Progenitor cell of endocrine pancreas (in vitro differentiated cells): ENCODE measurements at regions not wholly inside any gene's neighbourhood (a gene's known extent, or its start where the extent isn't known, plus 50 kb on each side); places are given as distances from the start of the nearest gene placed in this dataset.

ENCODE experiments used
- DNase-seq: peaks from one replicate; pipeline ENCODE4 v3.0.0; 2021; ENCODE audit warnings: low spot score; ENCODE audit not compliant: unreplicated experiment
- H3K27ac Mint-ChIP-seq: 2 replicates; pipeline ENCODE4 v1.8.0; 2021; ENCODE audit warnings: mild to moderate bottlenecking, moderate library complexity, mixed read lengths
- H3K27me3 Mint-ChIP-seq: 2 replicates; pipeline ENCODE4 v1.8.0; 2021; ENCODE audit warnings: mixed read lengths
- H3K36me3 Mint-ChIP-seq: 2 replicates; pipeline ENCODE4 v1.8.0; 2022; ENCODE audit warnings: mixed read lengths; ENCODE audit not compliant: insufficient read depth
- H3K4me1 Mint-ChIP-seq: 2 replicates; pipeline ENCODE4 v1.8.0; 2021; ENCODE audit warnings: low read depth, mixed read lengths
- H3K4me3 Mint-ChIP-seq: 2 replicates; pipeline ENCODE4 v1.8.0; 2021; ENCODE audit warnings: low read depth, mild to moderate bottlenecking, moderate library complexity, mixed read lengths
- H3K9me3 Mint-ChIP-seq: 2 replicates; pipeline ENCODE4 v1.8.0; 2021; ENCODE audit warnings: low read depth, mixed read lengths
- CTCF ChIP-seq: fragments of 200-600 bp; sonication (generic); IDR thresholded peaks from one replicate; pipeline ENCODE4 v1.5.0; 2021; ENCODE audit warnings: antibody characterized with exemption, mild to moderate bottlenecking; ENCODE audit not compliant: unreplicated experiment

- DNase-seq = no peak
- no peaks in the 10 kb centered on the region for H3K36me3 Mint-ChIP-seq
- H3K27ac Mint-ChIP-seq = no peak overlapping the region
- H3K9me3 Mint-ChIP-seq = no peaks in the 10 kb centered on the region
- TF ChIP-seq CTCF = no peak
- no peaks in the 10 kb centered on the region for H3K4me1 Mint-ChIP-seq
- no peak overlapping the region for H3K4me3 Mint-ChIP-seq
- no peaks in the 10 kb centered on the region for H3K27me3 Mint-ChIP-seq
These were observed 622.8 kb downstream of the QKI start for GRCh38 chr6:164037171-164037870.

- Mint-ChIP-seq H3K4me3 (no peak overlapping the region), H3K4me1 (no peaks in the 10 kb centered on the region), H3K9me3 (no peaks in the 10 kb centered on the region), H3K27ac (no peak overlapping the region), H3K27me3 (no peaks in the 10 kb centered on the region), H3K36me3 (no peaks in the 10 kb centered on the region)
- TF ChIP-seq CTCF = no peak
- DNase-seq = no peak
These were observed 621.5 kb downstream of the QKI start for GRCh38 chr6:164035900-164036485.

- Mint-ChIP-seq H3K27ac (no peak overlapping the region), H3K4me1 (no peaks in the 10 kb centered on the region), H3K36me3 (no peaks in the 10 kb centered on the region), H3K4me3 (no peak overlapping the region), H3K27me3 (no peaks in the 10 kb centered on the region), H3K9me3 (no peaks in the 10 kb centered on the region)
- TF ChIP-seq CTCF = no peak
- DNase-seq = no peak
These were observed 620.2 kb downstream of the QKI start for GRCh38 chr6:164034602-164035140.

DNA sequence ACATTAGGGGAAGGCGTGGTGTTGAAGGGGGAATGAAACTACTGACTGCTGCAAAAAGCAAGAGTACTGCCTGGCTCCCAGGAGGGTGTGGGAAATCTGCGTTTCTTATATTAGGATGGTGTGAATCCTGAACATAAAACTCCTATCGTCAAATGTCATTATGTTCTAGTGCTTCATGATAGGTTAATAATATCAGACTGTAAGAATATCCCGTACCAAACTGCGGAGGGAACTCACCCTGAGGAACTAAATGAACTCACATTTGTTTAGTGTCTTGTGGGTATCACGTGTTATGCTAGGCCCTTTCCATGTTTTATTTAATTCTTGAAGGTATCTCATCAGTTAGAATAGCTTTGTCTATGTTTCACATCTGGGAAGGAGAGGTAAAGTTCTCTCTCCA lies 610.7 kb downstream of the QKI start:
- peaks cover 16% of the 10 kb centered on the region for H3K27me3 Mint-ChIP-seq
- no peaks in the 10 kb centered on the region for H3K9me3 Mint-ChIP-seq
- TF ChIP-seq CTCF = no peak
- no peak for DNase-seq
- H3K4me1 Mint-ChIP-seq = no peaks in the 10 kb centered on the region
- no peak overlapping the region for H3K4me3 Mint-ChIP-seq
- H3K36me3 Mint-ChIP-seq = no peaks in the 10 kb centered on the region
- H3K27ac Mint-ChIP-seq = no peak overlapping the region

DNA sequence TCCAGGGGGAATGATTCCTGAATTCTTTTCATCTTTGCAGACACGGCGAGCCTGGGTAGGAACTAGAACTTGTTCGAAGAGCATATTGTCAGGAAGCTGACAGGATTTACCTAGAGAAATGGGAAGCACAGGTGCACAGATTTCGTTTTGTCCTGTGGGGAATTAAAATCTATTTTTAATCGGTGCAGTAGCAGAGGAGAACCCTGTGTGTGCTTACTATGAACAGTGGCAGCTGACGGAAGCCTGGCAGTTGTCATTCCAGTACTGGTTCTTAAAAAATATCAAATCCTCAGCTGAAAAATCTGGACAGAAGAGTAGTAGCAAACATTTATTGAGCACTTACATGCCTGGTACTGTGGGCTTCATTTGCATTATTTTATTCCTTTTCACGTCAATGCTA lies 609.0 kb downstream of the QKI start:
- DNase-seq = no peak
- Mint-ChIP-seq H3K36me3 (no peaks in the 10 kb centered on the region), H3K27ac (no peak overlapping the region), H3K4me1 (no peaks in the 10 kb centered on the region), H3K9me3 (no peaks in the 10 kb centered on the region), H3K27me3 (peaks cover 18% of the 10 kb centered on the region), H3K4me3 (no peak overlapping the region)
- no peak for TF ChIP-seq CTCF
